ENCODE measurements at regions not wholly inside any gene's neighbourhood (a gene's known extent, or its start where the extent isn't known, plus 50 kb on each side); places are given as distances from the start of the nearest gene placed in this dataset.

DNA sequence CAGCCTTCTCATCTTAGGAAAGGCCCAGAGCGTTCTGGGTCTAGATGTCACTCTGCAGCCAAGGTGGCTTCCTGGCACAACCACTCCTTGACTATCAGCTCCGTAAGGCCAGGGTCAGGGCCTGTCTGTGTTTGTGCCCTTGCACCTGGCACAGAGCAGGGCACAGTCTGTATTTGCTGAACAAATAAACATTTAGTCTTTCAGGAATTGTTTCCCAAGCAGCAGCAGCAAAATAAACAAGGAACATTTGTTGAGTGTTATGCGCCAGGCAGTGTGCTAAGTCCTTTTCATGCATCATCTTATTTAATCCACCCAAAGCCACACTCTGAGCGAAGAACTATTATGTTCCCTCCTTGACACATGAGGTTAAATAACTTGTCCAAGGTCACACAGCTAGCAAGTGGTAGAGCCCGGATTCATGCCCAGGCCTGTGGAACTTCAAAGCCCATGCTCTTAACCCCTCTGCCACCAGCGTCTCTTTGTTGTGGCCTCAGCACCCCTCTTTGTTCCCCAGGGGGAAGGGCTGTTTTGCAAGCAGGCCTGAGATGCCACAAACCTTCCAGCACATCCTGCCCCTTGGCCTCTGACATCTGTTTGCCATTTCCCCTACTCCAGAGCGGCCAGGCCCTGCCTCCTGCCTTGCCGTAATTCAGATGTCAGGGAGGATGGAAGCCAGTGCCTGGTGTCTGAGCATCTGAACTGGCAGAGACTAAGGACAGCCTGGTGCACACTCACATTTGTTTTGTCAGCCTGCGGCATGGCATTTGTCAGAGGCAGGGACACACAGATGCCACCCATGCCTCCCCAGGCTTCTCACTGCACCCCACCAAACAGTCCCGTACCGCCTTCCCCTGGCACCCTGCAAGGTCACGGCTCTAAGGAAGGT is 325.8 kb upstream of the ZMIZ1 start:
- DNase-seq (ENCODE audit: low read depth), result no peak

DNA sequence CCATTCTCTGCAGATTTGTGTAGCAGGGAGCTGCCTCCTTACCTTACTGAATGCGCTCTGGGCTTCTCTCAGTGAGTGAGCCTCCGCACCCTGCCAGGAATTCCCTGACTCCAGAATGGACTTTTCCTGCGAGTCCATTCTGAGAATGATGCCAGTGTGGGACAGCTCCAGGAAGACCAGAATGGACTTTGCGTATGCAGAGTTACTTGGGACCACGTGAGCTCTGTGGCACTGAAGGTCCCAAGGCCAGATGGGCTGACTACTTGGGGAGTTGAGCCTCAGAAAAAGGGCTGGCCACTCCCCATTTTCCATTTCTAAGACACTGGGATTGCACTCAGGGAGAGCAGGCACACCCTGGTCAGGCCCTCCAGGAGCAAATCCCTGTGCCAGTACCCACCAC is 324.7 kb upstream of the ZMIZ1 start:
- no peak for DNase-seq (ENCODE audit: low read depth)

DNA sequence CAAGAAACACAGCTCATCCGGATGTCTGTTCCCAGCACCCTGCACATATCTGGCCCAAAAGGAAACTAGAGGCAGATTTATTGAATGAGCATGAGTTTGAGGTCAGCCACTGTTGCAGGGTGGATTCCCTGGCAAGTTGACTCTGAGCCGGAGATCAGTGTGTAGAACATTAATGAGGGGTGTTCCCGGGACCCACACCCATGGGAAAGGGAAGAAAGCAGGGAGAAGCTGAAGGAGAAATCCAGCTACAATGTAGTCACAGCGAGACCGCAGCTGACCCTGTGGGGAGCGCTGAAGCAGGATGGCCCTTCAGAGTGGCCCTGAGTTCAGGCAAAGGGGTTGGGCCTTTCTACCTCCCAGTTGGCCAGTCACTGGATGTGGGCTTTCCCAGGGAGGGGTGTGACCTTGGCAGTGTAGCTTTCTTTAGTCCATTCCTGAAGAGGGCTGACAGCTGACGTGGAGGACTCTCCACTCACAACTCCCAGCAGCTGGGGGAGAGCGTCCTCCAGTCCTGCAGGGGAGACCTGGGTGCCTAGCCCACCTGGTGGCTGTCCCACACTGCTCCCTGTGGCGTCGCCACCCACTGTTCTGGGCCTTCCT is 324.2 kb upstream of the ZMIZ1 start:
- DNase-seq (ENCODE audit: low read depth), result no peak

DNA sequence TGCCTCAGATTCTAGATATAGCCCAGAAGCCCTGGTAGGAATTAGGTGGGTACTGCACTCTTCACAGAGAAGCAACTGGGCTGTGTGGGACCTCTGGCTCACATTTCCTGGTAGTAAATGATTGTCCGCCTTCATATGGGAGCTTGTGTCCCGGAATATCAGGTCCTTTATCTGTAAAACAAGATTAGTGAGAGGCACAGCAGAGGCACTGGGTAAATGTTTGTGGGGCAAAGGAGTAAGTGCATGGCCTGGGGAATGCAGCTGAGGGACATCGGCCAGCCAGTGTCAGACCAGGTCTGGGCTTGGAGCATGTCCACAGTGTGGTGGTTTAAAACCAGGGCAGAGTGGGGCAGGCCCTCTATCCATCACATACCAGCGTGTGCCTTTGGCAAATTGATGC is 323.3 kb upstream of the ZMIZ1 start:
- DNase-seq (ENCODE audit: low read depth), result no peak

- no peak for DNase-seq (ENCODE audit: low read depth)
These were observed 322.5 kb upstream of the ZMIZ1 start for GRCh38 chr10:78746155-78746763.

- DNase-seq (ENCODE audit: low read depth), result no peak
These were observed 321.1 kb upstream of the ZMIZ1 start for GRCh38 chr10:78747401-78748234.

- DNase-seq (ENCODE audit: low read depth), result no peak
These were observed 320.6 kb upstream of the ZMIZ1 start for GRCh38 chr10:78748235-78748533.

DNA sequence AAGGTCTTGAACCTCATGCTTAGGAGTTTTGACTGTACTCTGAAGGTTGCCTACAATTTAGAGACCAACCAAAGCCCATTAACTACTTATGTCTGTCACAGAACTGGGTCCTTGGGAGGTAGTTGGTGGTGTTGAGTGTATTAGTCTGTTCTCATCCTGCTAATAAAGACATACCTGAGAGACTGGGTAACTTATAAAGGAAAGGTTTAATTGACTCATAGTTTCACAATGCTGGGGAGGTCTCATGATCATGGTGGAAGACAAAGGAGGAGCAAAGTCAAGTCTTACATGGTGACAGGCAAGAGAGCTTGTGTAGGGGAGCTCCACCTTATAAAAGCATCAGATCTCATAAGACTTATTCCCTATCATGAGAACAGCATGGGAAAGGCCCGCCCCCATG is 319.6 kb upstream of the ZMIZ1 start:
- no peak for DNase-seq (ENCODE audit: low read depth)

- DNase-seq (ENCODE audit: low read depth), result no peak
These were observed 318.9 kb upstream of the ZMIZ1 start for GRCh38 chr10:78749898-78750297.

DNA sequence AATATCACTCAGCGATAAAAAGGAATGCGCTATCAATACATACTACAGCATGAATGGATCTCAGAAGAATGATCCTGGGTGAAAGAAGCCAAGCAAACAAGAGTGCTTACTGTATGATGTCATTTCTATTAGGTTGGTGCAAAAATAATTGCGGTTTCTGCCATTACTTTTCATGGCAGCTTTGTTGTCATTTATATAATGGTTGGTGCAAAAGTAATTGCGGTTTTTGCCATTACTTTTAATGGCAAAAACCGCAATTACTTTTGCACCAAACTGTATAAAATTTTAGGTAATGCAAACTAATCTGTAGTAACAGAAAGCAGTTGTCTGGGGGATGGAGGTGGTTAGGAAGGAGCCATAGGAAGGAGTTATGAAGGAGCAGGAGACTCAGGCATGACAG is 318.3 kb upstream of the ZMIZ1 start:
- no peak for DNase-seq (ENCODE audit: low read depth)

GRCh38 chr10:78751716-78752115 is 317.1 kb upstream of the ZMIZ1 start:
- DNase-seq (ENCODE audit: low read depth), result no peak

- DNase-seq (ENCODE audit: low read depth), result no peak
These were observed 316.5 kb upstream of the ZMIZ1 start for GRCh38 chr10:78752221-78752620.

DNA sequence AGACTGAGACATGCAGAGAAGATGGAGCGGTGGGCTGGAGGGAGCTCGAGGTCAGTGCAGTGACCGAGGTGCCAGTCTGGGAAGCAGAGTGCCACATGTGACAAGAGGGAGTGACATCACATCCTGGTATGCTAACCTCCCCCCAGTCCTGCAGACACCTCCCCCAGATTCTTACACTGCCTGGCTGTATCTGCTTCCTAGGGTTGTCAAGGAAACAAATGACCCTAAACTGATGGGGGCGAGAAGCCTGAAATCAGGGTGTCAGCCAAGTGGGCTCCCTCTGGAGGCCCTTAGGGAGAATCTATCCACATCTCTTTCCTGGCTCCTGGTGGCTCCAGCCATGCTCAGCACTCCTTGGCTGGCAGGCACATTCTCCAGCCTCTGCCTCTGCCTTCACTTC is 316.1 kb upstream of the ZMIZ1 start:
- DNase-seq (ENCODE audit: low read depth), result no peak

DNA sequence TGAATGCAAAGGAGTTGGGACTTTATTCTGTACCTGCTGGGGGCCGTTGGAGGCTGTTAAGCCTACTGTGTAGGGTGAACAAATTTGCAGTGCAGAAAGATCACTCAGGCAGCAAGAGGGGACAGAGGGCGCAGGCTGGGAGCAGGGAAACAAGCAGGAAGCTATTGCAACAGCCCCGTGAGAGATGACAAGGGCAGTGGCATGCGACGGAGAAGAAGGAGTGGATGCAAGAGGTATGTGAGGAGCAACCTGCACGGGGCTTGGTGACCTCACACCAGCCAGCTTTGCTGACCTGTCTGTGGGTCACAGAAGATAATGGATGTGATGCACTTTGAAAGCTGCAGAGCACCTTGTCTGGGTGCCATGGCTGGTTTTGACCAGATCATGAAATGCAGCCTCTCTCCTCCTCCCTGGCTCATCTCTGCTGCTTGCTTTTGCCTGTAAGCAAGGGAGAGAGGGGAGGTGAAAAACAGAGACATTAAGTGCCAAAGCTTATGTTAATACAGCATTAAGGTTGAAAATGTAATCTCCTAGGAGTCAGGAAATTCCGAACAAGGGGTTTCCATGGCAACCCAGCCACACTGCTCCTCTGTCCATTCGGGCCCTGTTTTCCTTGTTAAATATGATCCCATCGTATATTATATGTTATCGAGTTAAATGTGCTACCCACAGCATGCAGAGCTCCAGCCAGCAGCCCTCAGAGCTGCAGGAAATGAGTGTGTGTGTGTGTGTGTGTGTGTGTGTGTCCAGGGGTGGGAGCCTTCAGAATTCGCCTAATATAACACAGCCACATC is 314.3 kb upstream of the ZMIZ1 start:
- no peak for DNase-seq (ENCODE audit: low read depth)

GRCh38 chr10:78755063-78755701 is 313.6 kb upstream of the ZMIZ1 start:
- DNase-seq (ENCODE audit: low read depth), result no peak

DNA sequence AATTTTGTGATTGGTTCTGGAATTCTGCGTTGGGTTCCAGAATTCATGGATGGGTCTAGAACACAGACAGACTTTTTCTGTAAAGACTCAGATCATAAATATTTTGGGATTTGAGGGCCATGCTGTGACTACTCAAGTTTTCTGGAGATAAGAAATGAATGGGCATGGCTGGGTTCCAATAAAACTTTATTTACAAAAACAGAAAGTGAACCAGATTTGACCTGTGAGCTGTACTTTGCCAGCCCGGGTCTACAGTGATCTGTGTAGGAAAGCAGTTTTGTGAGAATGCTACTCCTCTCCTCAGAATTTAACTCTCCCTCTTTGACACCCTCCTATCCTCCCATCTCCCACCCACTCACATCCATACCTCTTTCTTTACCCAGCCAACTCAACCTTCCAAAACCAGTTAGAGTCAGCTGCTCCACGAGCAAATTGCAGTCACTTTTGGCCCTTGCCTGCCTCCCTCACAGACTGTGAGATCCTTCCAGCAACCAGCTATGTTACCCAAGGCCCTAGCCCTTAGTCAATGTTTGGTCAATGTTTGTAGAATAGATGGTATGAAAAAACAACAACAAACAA is 312.8 kb upstream of the ZMIZ1 start:
- no peak for DNase-seq (ENCODE audit: low read depth)

GRCh38 chr10:78756604-78757343 is 312.0 kb upstream of the ZMIZ1 start:
- DNase-seq (ENCODE audit: low read depth), result no peak

- DNase-seq (ENCODE audit: low read depth), result no peak
These were observed 311.3 kb upstream of the ZMIZ1 start for GRCh38 chr10:78757344-78757925.

GRCh38 chr10:78758176-78758575 is 310.6 kb upstream of the ZMIZ1 start:
- no peak for DNase-seq (ENCODE audit: low read depth)

Data from activated T-cell treated with anti-CD3 and anti-CD28 coated beads for 48 hours (primary cell).